NT2/D1 (cell line): ENCODE measurements at regions not wholly inside any gene's neighbourhood (a gene's known extent, or its start where the extent isn't known, plus 50 kb on each side); places are given as distances from the start of the nearest gene placed in this dataset.

Experiments used
- SUZ12 ChIP-seq: IDR thresholded peaks from 2 replicates; pipeline ENCODE4 v1.6.1; 2011; ENCODE audit not compliant: insufficient read length, insufficient read depth; ENCODE audit errors: extremely low read depth
- YY1 ChIP-seq: IDR thresholded peaks from 2 replicates; pipeline ENCODE4 v1.6.1; 2011; ENCODE audit not compliant: insufficient read length, insufficient read depth

DNA sequence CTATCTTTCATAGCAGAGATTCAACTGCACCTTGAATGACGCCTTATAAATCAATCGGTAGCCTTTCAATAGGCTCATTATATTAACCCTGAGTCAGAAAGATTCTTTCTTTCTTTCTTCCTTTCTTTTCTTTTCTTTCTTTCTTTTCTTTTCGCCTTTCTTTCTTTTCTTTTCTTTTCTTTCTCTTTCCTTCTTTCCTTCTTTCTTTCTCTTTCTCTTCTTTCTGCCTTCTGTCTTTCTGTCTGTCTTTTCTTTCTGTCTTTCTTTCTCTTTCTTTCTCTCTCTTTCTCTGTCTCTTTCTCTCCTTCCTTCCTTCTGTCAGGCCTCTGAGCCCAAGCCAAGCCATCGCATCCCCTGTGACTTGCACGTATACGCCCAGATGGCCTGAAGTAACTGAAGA lies 86.0 kb upstream of the CLINT1 start:
- TF ChIP-seq SUZ12, result no peak
- TF ChIP-seq YY1, result no peak
